ENCODE measurements at regions not wholly inside any gene's neighbourhood (a gene's known extent, or its start where the extent isn't known, plus 50 kb on each side); places are given as distances from the start of the nearest gene placed in this dataset.

- intact Hi-C loops (cut with DNase I) = no loop called here
- Histone ChIP-seq H3K27me3 (no peaks in the 10 kb centered on the region), H3K4me1 (peaks cover 0 to 23% (median 6%) of the 10 kb centered on the region in 3 donors), H3K36me3 (no peaks in the 10 kb centered on the region), H3K4me3 (no peak overlapping the region), H3K9me3 (no peaks in the 10 kb centered on the region), H3K27ac (no peak overlapping the region)
- 74 to 85% methylated on average over 5 of the region's 5 CpGs for WGBS, 2 donors
- no peak for TF ChIP-seq POLR2A (IDR thresholded peaks at IDR 0.05)
- peak in 4 of 6 experiments; percentile 31 to 52 (median 41) for TF ChIP-seq CTCF (IDR thresholded peaks at IDR 0.05)
- DNase-seq = no peak
Observed at GRCh38 chr9:96071076-96071814, 195.8 kb downstream of the ERCC6L2 start.

GRCh38 chr9:96069629-96070220 lies 194.2 kb downstream of the ERCC6L2 start:
- no peak overlapping the region for H3K4me3 ChIP-seq
- H3K27me3 ChIP-seq = no peaks in the 10 kb centered on the region
- no peak for TF ChIP-seq CTCF (IDR thresholded peaks at IDR 0.05)
- no peaks in the 10 kb centered on the region for H3K9me3 ChIP-seq
- DNase-seq = no peak
- no peaks in the 10 kb centered on the region for H3K36me3 ChIP-seq
- intact Hi-C loops (cut with DNase I) = no loop called here
- WGBS, 2 donors = 81 to 83% methylated on average over 7 to 8 of the region's 8 CpGs
- peaks cover 0 to 23% (median 6%) of the 10 kb centered on the region in 3 donors for H3K4me1 ChIP-seq
- H3K27ac ChIP-seq = no peak overlapping the region

GRCh38 chr9:96068511-96068910 lies 193.0 kb downstream of the ERCC6L2 start:
- Histone ChIP-seq H3K27me3 (no peaks in the 10 kb centered on the region), H3K4me3 (no peak overlapping the region), H3K4me1 (peaks cover 0 to 17% (median 6%) of the 10 kb centered on the region in 3 donors), H3K27ac (no peak overlapping the region), H3K36me3 (no peaks in the 10 kb centered on the region), H3K9me3 (no peaks in the 10 kb centered on the region)
- DNase-seq = no peak
- intact Hi-C loops (cut with DNase I) = no loop called here
- TF ChIP-seq POLR2A (IDR thresholded peaks at IDR 0.05) (no peak), CTCF (IDR thresholded peaks at IDR 0.05) (no peak)
- whole genome bisulfite sequencing, 2 donors = 64 to 76% methylated on average over 10 to 11 of the region's 11 CpGs

GRCh38 chr9:96067600-96067999 lies 192.1 kb downstream of the ERCC6L2 start:
- no peaks in the 10 kb centered on the region for H3K36me3 ChIP-seq
- no peak for DNase-seq
- WGBS, 2 donors = 69 to 74% methylated on average over 5 of the region's 5 CpGs
- H3K9me3 ChIP-seq = no peaks in the 10 kb centered on the region
- peaks cover 0 to 15% (median 6%) of the 10 kb centered on the region in 3 donors for H3K4me1 ChIP-seq
- no peak overlapping the region for H3K4me3 ChIP-seq
- TF ChIP-seq POLR2A (IDR thresholded peaks at IDR 0.05) (no peak), CTCF (IDR thresholded peaks at IDR 0.05) (no peak)
- H3K27me3 ChIP-seq = no peaks in the 10 kb centered on the region
- intact Hi-C loops (cut with DNase I) = no loop called here
- H3K27ac ChIP-seq = peak overlapping the region in 3 of 4 donors; percentile 16 to 43 (median 17)

GRCh38 chr9:96067004-96067403 lies 191.5 kb downstream of the ERCC6L2 start:
- TF ChIP-seq POLR2A (IDR thresholded peaks at IDR 0.05) (no peak), CTCF (IDR thresholded peaks at IDR 0.05) (no peak)
- Histone ChIP-seq H3K9me3 (no peaks in the 10 kb centered on the region), H3K4me1 (peaks cover 0 to 16% (median 7%) of the 10 kb centered on the region in 3 donors), H3K36me3 (no peaks in the 10 kb centered on the region), H3K27ac (peak overlapping the region in 3 of 4 donors; percentile 16 to 43 (median 17)), H3K27me3 (no peaks in the 10 kb centered on the region), H3K4me3 (no peak overlapping the region)
- intact Hi-C loops (cut with DNase I) = no loop called here
- 76 to 83% methylated on average over 5 of the region's 7 CpGs for WGBS, 2 donors
- no peak for DNase-seq

Measured in esophagus squamous epithelium (tissue), 5 donors.